Eye (tissue), 1 donor: ENCODE measurements at regions not wholly inside any gene's neighbourhood (a gene's known extent, or its start where the extent isn't known, plus 50 kb on each side); places are given as distances from the start of the nearest gene placed in this dataset.
A peak's percentile ranks its signal among the peaks of the same experiment; 100 is the strongest.
"Not testable (repeated sequence)": the region's sequence is repeated elsewhere in the genome, so short reads cannot be mapped to it uniquely, and the experiment has no call there.

Experiments used
- DNase-seq: peaks from one replicate; pipeline ENCODE4 v3.0.0-alpha.2; 2015

DNA sequence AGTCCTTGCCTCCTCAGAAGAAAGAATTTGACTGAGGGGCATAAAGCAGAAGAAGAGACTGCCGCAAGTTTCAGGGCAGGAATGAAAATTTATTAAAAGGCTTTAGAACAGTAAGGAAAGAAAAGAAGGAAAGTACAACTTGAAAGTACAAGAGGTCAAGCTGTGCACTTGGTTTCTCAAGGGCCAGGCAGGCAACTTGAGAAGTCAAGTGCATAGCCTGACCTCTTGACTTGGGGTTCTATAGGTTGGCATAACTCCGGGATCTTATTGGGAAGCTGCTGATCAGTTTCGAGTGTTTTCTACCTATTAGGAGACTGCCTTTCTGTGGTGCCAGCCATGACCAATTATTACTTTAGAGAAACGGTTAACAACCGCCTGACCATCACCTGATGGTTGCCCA is 237.0 kb upstream of the RGS17 start:
- no peak for DNase-seq

DNA sequence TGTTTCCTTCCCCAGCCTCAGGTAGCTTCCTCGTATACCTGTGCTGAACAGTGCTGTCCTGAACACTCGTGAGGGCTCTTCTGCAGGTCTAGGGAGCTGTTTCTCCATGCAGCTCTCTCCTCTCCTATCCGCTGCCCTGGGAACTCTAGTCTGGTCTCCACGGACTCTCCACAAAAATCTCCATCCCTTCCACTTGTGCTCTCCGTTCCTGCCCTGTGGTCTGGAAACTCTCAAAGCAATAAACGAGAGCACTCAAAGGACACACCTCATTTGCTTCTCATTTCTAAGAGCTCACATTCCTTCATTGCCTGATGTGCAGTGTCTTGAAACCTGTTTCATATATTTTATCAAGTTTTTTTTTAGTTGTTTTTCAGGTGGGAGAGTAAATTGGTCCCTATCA is 235.9 kb upstream of the RGS17 start:
- DNase-seq, result no peak

DNA sequence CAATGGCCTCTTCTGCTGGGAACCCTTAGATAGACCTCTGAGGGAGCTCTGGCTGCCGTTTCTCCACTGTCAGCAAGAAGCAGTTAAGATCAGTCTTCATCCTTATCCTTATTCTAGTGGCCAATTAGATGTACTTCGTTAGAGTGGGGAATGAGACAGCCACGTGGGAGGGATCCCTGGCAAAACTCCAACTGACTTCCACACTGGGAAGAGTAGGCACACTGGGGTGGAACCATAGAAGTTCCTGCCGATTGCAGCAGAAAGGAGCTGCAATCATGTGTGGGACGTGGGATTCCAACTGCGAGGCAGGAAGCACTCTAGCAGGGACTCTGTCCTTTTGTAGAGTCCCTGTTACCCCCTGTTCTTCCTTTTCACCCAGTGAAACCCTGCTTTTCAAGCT is 226.3 kb upstream of the RGS17 start:
- no peak for DNase-seq

DNA sequence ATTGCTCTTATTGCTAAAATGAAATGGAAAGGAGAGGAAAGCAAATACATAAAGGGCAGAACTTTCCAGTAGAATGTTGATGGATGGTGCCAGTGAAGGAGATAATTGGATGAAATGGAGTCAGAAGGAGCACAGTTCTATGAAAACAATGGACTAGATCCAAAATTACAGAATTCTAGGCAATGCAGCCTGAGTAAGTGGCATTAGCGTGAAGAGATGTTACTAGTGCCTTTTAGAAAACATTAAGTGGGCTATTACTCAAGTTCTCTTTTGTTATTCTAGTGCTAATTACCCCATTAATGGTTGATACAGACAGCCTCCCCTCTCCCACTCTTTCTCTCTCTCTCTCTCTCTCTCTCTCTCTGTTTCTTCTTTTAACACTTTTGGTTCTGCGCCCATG is 209.5 kb upstream of the RGS17 start:
- DNase-seq, result peak; percentile 1

DNA sequence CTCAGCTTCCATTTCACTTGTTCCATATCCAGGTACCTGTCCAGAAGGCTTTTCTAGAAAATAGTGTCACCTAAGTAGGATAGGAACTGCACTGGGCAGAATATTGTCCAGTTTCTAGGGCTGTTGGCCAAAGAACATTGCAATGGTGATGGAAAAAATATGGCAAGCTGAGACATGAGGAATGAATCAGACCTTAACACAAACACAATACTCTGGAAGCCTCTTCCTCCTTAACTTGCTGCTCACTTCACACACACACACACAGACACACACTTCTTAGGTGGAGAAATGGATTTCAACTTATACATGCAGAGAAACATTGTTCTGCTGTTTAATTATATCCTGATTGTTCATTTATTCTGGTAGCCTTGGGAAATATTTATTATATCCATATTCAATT is 203.0 kb upstream of the RGS17 start:
- DNase-seq, result no peak

DNA sequence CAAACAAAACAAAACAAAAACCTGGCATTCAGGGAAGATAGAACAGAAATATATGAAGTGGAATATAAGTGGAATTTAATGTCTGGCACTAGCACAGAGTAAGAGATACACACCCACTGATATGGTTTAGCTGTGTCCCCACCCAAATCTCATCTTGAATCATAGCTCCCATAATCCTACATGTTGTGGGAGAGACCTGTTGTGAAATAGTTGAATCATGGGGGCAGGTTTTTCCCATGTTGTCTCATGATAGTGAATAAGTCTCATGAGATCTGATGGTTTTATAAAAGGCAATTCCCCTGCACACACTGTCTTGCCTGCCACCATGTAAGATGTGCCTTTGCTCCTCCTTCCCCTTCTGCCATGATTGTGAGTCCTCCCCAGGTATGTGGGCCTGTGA is 200.1 kb upstream of the RGS17 start:
- DNase-seq, result not testable (repeated sequence)

DNA sequence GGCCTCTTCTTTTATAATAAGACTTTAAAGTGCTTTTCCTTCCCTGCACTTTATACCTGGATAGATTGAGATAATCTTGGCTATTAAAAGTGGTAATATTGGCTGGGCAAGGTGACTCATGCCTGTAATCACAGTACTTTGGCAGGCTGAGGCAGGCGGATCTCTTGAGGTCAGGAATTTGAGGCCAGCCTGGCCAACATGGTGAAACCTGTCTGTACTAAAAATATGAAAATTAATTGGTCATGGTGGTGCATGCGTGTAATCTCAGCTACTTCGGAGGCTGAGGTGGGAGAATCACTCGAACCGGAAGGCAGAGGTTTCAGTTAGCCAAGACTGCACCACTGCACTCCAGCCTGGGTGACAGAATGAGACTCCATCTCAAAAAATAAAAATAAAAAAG is 197.1 kb upstream of the RGS17 start:
- no peak for DNase-seq

DNA sequence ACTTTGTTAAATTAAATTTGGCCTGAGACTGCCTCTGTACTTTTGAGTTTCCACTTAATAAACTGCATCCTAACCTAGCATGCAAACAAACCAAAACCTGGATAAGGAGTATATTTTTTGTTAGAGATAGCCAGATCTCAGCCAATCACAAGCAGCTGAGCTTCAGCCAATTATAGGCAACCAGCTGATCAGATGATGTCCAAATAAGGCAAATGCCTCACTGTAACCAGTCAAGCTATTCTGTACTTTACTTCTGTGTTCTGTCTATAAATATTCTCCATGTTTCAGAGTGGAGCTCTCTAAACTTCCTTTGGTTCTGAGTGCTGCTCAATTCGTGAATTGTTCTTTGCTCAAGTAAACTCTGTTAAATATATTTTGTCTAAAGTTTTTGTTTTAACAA is 194.6 kb upstream of the RGS17 start:
- DNase-seq, result no peak

DNA sequence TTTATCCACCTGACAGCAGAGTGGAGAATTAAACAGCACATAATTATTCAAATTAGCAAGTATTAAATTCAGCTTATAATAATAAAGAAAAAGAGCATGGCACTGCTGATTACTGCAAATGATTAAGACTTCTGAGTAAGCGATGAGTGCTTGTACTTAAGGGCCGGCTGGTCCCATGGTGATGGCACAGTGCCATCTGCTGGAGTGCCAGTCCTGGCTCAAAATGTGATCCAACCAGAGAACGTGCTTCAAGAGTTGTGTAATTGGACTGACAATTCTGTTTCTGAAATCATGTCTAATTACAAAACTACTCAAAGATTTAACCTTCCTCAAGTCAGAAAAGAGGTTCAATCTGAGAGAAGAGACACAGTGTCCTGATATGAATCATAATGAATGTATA is 181.6 kb upstream of the RGS17 start:
- peak; percentile 49 for DNase-seq

DNA sequence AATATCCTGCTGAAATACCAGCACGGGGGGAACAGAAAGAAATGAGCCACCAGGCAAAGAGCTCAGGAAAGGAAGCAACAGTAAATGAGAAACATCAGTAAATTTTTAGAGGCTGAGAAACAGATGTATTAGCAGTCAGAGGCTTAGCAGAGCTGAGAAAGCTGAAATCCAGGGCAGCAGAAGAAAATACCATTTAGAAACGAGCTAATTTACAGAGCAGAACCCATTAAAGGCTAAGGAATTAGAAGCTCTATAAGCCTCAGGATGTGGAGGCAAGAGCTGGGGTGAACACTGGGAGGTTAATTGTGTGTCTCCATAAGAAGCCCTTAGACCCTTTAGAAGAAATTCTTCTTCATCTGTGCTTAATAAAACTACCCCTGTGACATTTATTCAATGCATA is 178.6 kb upstream of the RGS17 start:
- DNase-seq, result peak; percentile 7

DNA sequence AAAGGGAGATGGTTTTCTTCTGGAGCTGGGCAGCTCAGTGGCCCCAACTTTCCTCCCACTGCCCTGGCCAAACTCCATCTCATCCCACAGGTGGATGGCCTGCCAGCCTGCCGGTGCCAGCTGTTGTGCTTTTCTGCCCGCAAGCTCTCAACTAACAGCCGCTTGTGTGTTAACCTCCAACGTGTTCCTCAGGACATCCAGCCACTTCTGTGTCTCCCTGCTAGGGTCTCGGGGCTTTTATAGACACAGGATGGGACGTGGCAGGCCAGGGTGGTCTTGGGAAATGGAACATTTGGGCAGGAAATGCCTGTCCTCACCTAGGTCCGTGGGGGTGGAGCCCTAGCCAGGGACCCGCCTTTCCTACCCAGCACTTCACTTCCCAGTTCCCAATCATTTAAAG is 171.1 kb upstream of the RGS17 start:
- no peak for DNase-seq

DNA sequence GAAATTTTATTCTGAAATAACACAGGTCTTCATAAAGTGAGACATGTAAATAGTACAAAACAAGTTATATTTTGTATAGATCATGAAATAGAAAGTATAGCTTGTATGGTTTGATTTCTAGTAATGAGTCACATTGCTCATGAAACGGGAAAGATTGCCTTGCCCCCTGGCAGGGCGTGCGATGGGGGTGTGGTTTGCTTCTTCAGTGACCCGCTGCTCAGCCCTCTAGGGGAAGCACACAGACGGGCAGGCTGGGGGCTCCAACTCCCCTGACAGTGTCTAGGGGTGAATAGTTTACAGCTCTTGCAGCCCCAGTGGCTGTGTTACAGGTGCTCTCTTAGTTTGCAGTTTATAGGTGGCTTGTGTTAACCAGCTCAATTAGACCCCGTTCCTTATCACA is 170.5 kb upstream of the RGS17 start:
- DNase-seq, result no peak

DNA sequence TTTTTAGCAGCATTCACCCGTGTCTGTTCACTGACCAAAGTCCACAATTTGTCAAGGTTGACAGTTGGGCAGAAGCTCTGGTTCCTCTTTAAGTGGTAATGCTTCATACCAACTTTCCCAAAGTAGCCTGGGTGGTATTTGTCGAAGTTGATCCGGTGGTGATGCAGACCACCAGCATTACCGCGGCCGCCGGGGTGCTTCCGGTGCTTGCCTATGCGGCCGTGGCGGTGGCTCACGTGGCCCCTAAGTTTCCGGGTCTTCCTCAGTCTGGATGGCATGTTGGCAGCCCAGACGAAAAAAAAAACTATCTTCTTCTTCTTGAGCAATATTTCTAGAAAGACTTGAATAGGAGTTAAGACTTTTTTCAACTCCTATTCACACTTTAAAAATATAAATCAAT is 151.4 kb upstream of the RGS17 start:
- DNase-seq, result not testable (repeated sequence)

DNA sequence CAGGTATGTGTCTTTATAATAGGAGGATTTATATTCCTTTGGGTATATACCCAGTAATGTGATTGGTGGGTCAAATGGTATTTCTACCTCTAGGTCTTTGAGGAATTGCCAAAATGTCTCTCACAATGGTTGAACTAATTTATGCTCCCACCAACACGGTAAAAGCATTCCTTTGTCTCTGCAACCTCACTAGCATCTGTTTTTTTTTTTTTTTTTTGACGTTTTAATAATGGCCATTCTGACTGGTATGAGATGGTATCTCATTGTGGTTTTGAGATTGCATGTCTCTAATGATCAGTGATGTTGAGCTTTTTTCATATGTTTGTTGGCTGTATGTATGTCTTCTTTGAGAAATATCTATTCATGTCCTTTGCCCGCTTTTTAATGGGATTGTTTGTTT is 144.9 kb upstream of the RGS17 start:
- no peak for DNase-seq

DNA sequence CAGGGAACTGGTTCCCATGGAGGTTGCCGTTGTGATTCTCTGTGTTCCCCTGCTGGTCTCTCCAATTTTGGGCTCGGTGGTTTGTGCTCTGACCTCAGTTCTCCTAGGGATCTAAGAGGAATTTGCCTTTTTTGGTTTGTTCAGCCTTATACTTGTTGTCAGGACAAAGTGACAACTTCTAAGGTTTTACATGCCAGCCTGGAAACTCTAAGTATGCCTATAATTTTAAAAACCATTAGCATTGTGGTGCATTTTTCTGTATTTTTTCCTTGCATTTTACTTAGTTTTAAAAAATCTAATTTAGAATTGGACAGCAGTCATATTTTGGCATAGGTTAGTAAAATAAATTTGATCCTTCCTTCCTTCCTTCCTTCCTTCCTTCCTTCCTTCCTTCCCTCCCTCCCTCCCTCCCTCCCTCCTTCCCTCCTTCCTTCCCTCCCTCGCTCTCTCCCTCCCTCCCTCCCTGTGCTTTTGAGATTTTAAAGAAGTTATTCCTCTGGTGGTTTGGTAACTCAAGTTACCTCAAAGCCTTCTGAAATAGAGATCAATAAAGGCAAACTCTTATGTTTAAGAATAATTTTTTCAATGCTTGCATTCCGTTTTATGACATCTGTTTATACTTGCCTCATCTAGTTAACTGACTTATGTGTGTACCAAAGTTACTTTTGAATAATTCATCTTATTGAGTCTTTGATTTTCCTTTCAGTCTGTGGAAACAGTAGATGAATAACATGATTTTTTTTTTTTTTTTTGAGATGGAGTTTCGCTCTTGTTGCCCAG is 141.3 kb upstream of the RGS17 start:
- no peak for DNase-seq

DNA sequence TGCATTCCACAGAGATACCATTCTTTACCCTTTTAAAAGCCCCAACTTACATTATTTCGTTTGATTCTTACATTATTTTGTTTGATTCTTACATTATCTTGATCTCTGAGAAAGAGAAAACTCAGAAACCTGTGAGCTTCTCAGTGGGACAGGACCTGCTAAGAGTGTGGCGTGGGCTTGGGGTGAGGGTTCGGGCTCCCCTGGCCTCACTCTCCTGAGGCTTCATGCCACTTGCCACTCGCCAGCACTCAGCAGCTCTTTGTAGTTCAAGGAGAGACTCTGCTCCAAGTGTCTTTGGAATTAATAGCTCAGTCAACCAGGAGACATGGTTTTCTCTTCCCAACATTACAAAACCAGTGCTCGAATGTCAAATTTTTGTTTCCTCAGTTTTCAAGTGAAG is 132.4 kb upstream of the RGS17 start:
- no peak for DNase-seq

DNA sequence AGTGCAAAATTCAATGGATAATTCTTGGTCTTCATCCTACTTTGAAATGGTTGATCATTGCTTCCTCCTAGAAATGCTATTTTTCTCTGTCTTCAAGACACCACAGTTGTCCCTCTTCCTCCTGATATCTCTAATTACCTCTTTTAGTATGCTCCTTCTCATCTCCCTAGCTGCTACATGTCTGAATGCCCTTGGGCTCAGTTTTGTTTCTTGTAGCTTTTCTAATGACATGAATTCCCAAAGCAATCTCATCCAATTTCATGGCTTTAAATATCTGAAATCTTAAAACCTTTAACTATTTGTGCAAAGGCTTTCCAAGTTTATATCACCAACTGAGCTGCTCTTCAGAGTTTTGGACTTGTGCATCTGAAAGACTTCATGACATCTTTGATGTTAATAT is 120.2 kb upstream of the RGS17 start:
- DNase-seq, result no peak

DNA sequence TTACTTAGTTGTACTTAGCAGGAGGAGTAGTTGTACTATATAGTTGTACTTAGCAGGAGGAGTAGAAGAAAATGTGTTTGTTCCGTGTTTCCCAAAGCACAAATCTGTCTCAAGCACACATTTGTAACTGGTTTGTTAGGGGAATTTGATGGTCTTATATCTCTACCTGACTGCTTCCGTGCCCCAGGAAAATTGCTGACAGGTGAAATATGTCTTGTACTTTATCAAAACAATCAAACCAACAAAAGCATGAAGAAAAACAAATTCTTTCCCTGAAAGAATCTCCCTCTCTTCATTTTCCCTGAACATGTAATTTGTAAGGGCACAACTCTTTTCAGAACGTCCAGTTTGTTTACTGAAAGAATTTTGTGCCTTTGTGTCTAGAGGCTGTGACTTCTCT is 106.6 kb upstream of the RGS17 start:
- no peak for DNase-seq

DNA sequence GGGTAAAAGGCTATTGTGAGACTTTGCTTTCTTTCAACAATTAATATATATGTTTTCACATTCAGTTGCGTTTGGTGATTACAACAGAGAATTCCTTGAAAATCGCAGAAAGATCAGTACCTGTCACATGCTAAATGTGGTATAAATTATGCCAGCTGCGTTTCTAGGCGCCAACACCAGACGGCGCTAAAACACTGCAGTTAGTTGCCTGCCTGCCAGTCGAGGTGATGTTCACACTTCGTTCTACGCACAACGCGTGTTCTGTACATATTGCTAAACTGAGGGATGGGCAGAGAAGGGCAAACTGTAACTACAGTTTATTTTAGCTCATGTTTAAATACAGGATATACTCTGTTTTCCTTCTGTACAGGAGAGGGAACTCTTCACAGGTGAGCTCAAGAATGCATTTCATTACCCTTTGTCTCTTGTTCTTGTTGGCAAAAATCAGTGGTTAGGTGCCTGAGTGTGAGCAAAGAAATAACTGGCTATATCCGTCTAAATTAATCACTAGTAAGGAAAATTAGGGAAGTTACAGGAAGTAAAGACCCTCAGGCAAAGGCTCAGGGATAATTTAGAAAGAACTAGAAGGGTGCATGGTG is 100.1 kb upstream of the RGS17 start:
- peak; percentile 86 for DNase-seq

DNA sequence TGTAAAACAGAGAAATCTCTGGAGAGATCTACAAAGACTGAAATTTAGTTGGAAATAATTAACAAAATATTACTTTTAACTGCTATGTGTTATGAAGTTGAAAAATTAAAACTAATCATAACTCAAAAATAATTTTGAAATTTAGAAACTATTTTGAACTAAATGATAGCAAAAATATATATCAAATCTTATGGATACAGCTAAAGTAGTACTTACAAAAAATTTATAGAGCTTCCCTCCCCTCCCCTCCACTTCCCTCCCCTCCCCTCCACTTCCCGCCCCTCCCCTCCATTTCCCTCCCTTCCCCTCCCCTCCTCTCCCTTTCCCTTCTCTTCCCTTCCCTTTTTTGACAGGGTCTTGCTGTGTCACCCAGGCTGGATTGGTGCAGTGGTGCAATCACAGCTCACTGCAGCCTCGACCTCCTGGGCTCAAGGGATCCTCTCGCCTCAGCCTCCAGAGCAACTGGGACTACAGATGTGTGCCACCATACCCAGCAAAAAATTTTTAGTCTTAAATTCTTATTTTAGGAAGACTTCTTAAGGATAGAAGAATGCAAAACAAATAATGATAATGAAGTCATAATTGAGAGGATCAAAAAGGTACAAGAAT is 87.2 kb upstream of the RGS17 start:
- DNase-seq, result no peak

DNA sequence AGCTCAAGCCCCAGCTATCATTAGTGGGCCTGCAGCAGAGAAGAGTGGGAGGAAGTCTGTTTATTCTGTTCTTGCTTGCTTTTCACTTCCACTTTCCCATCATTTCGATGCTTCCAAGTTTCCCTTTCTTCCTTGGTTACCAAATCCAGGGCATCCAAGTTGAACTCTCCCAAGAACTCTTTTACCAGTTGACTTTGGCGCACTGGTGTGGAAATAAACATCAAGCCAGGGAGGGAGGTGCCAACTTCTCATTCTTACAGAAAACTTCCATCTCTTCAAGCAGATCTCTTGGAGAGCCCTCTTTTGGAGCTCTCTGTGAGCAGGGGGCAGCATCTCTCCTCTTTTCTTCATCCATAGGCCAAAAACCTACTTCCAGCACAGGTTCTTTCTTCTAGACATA is 85.7 kb upstream of the RGS17 start:
- no peak for DNase-seq

DNA sequence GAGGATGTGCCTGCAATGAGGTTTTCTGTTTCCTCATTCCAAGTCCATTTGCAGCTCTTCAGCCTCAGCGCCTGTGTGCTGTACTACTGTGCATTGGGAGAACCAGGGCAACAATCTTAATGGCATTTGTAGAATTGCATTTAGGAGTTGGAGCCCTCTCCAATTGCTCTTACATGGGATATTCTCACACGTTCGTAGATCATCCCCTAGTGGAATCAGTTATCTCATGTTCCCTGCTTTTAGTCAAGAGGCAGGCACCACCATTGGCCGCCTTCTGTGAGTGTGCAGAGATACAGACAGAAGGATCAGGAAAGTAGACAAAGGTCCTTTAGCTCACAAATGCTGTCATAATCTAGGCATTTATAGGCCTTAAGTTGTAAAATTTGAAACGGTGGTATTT is 84.2 kb upstream of the RGS17 start:
- peak; percentile 10 for DNase-seq

DNA sequence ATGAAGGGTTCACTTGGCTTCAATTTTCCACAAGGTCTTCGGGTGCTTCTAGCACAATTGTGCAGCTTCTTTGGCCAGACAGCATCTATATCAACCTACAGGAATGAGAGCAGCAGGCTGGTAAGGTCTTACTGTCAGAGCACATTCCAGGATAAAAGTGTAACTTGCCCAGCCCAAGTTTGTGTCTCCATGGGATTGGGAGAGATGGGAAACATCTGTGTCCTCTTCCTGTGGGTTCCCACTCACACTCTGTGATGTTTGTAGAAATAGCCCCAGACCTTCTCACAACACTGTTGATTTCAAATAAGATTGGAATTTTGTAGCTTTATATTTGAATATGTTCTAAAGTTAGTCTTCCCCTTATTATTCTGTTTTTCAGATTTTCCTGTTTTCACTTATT is 83.4 kb upstream of the RGS17 start:
- no peak for DNase-seq

DNA sequence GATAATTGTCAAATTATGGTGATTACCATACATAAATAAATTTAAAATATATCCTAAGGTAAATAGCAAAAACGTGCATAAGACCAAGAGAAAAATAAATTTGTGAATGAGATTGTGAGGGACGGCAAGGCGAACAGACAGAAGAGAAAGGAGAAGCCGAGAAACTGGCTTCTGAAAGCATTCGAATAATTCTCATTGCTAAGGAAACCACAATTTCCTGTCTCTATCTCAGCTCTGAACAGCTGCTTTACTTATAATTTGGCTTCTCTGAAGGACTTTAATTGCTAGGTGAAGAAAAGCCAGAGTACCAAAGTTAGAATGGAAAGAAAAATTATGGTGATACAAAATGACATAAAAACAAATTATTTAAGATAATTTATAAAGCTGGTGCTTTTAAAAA is 79.0 kb upstream of the RGS17 start:
- no peak for DNase-seq

DNA sequence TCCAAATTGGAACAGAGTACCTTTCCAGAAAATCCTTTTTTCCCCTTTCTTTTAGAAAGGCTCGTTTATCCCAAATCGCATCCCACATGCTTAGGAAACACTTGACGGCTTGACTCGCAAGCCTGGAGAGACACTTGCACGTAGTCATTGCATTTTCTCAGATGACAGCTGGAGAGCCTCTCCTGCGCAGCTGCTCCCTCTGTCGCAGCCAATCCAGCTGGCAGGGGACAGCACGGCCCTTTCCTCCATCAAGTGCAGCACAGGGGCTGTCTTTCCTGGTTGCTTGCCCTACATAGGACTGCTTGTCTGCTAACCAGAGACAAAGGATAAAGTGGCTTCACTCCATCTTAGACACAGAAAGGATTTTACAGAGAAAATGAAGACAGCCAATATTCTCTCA is 77.6 kb upstream of the RGS17 start:
- DNase-seq, result peak; percentile 67
